ENCODE measurements at regions not wholly inside any gene's neighbourhood (a gene's known extent, or its start where the extent isn't known, plus 50 kb on each side); places are given as distances from the start of the nearest gene placed in this dataset.
"Not testable (repeated sequence)": the region's sequence is repeated elsewhere in the genome, so short reads cannot be mapped to it uniquely, and the experiment has no call there.

GRCh38 chr3:117871934-117872333 lies 1162.4 kb downstream of the TUSC7 start:
- H3K4me3 ChIP-seq (ENCODE audit: low read depth, low read length): no peak overlapping the region
- TF ChIP-seq CTCF (IDR thresholded peaks at IDR 0.05; ENCODE audit: low read depth, low read length, missing control alignments): no peak
- DNase-seq (ENCODE audit: low read depth): no peak

- not testable (repeated sequence) for DNase-seq (ENCODE audit: low read depth); H3K4me3 ChIP-seq (ENCODE audit: low read depth, low read length)
Observed at GRCh38 chr3:117872594-117873248, 1161.9 kb downstream of the IGSF11 start.

GRCh38 chr3:117873249-117873600 lies 1161.4 kb downstream of the IGSF11 start:
- H3K4me3 ChIP-seq (ENCODE audit: low read depth, low read length): no peak overlapping the region
- no peak for DNase-seq (ENCODE audit: low read depth)
- no peak for TF ChIP-seq CTCF (IDR thresholded peaks at IDR 0.05; ENCODE audit: low read depth, low read length, missing control alignments)

GRCh38 chr3:117874028-117874690 lies 1160.5 kb downstream of the IGSF11 start:
- TF ChIP-seq CTCF (IDR thresholded peaks at IDR 0.05; ENCODE audit: low read depth, low read length, missing control alignments): no peak
- no peak overlapping the region for H3K4me3 ChIP-seq (ENCODE audit: low read depth, low read length)
- no peak for DNase-seq (ENCODE audit: low read depth)

GRCh38 chr3:117874904-117875874 lies 1159.5 kb downstream of the IGSF11 start:
- DNase-seq (ENCODE audit: low read depth): no peak
- no peak overlapping the region for H3K4me3 ChIP-seq (ENCODE audit: low read depth, low read length)
- TF ChIP-seq CTCF (IDR thresholded peaks at IDR 0.05; ENCODE audit: low read depth, low read length, missing control alignments): no peak

- no peak for DNase-seq (ENCODE audit: low read depth)
- TF ChIP-seq CTCF (IDR thresholded peaks at IDR 0.05; ENCODE audit: low read depth, low read length, missing control alignments): no peak
Observed at GRCh38 chr3:117875887-117876286, 1158.8 kb downstream of the IGSF11 start.

GRCh38 chr3:117880638-117881037 lies 1154.0 kb downstream of the IGSF11 start:
- TF ChIP-seq CTCF (IDR thresholded peaks at IDR 0.05; ENCODE audit: low read depth, low read length, missing control alignments): no peak
- no peak for DNase-seq (ENCODE audit: low read depth)
- H3K4me3 ChIP-seq (ENCODE audit: low read depth, low read length): no peak overlapping the region

More at GRCh38 chr3:117875887-117876286, 1158.8 kb downstream of the IGSF11 start:
- no peak overlapping the region for H3K4me3 ChIP-seq (ENCODE audit: low read depth, low read length)

Data from GM12864 (cell line).